GM12878 (cell line): ENCODE measurements at regions not wholly inside any gene's neighbourhood (a gene's known extent, or its start where the extent isn't known, plus 50 kb on each side); places are given as distances from the start of the nearest gene placed in this dataset.

ENCODE experiments used
- ATAC-seq: fragments of 200-7000 bp; cut with Tn5 transposase; 3 replicates; pipeline ENCODE4 v1.9.1; 2020; ENCODE audit warnings: mild to moderate bottlenecking, moderate library complexity
- BruUV-seq: library from RNA; stranded (reverse); fragments of 400-500 nt; replicated peaks from 2 replicates; lab custom pipeline; 2021; lab: Mats Ljungman, UMichigan
- CTCF ChIA-PET: fragments of 300-600 bp; sonication (Branson Sonifier 250); formaldehyde crosslinking; extraction: SDS; loops from one replicate; lab custom pipeline; 2021; ENCODE audit warnings: inconsistent platforms; lab: Yijun Ruan, JAX
- POLR2A ChIA-PET: fragments of 350-600 bp; formaldehyde crosslinking; extraction: SDS; loops from one replicate; lab custom pipeline; 2021; ENCODE audit warnings: inconsistent platforms; lab: Charles Lee
- RAD21 ChIA-PET: fragments of 300-600 bp; sonication (Branson Sonifier 250); formaldehyde crosslinking; loops from one replicate; lab custom pipeline; 2023; ENCODE audit warnings: antibody characterized with exemption; ENCODE audit not compliant: unreplicated experiment; lab: Charles Lee
- SMC1A ChIA-PET: fragments of 300-600 bp; sonication (Branson Sonifier 250); formaldehyde crosslinking; loops from one replicate; lab custom pipeline; 2023; ENCODE audit not compliant: unreplicated experiment, uncharacterized antibody; lab: Charles Lee
- DNase-seq: peaks from one replicate; pipeline ENCODE4 v3.0.0-alpha.2; 2011; ENCODE audit warnings: low read depth, low spot score
- FAIRE-seq: peaks from 3 replicates; lab custom pipeline; 2011; peaks lifted over from hg19 to GRCh38; lab: Jason Lieb, UNC
- H2AFZ ChIP-seq: 2 replicates; pipeline ENCODE4 v1.6.0; 2011; ENCODE audit warnings: low read depth, low read length, control low read depth; ENCODE audit not compliant: control insufficient read depth
- H3K27ac ChIP-seq: 2 replicates; pipeline ENCODE4 v1.5.1; 2011; ENCODE audit warnings: control low read depth; ENCODE audit not compliant: control insufficient read depth, insufficient read depth
- H3K27me3 ChIP-seq, 2 experiments: replicated peaks in 1 of 2; 2 replicates each; pipeline versions ENCODE4 v1.6.0 to v1.6.1; 2011; ENCODE audit warnings: low read length in 1 of 2; ENCODE audit not compliant: control insufficient read depth in 2 of 2, insufficient read depth in 2 of 2
- H3K36me3 ChIP-seq, 2 experiments: 2 replicates each; pipeline ENCODE4 v1.5.1; 2011; ENCODE audit warnings: low read length in 1 of 2; ENCODE audit not compliant: control insufficient read depth in 2 of 2, insufficient read depth in 2 of 2
- H3K4me1 ChIP-seq: 2 replicates; pipeline ENCODE4 v1.6.1; 2011; ENCODE audit warnings: mild to moderate bottlenecking, low read length, moderate library complexity, mixed read lengths; ENCODE audit not compliant: control insufficient read depth, insufficient read depth
- H3K4me2 ChIP-seq: 2 replicates; pipeline ENCODE4 v1.6.0; 2011; ENCODE audit warnings: control low read depth; ENCODE audit not compliant: control insufficient read depth, insufficient read depth
- H3K4me3 ChIP-seq: fragments of 200-600 bp; sonication (generic); 2 replicates; pipeline ENCODE4 v1.5.1; 2016
- H3K79me2 ChIP-seq: 2 replicates; pipeline ENCODE4 v1.6.0; 2011; ENCODE audit warnings: low read length; ENCODE audit not compliant: control insufficient read depth, insufficient read depth
- H3K9ac ChIP-seq: 2 replicates; pipeline ENCODE4 v1.8.0; 2011; ENCODE audit warnings: low read length, control low read depth, mixed read lengths; ENCODE audit not compliant: control insufficient read depth, insufficient read depth
- H3K9me3 ChIP-seq: replicated peaks from 3 replicates; pipeline ENCODE4 v1.5.1; 2011; ENCODE audit warnings: mild to moderate bottlenecking, low read length; ENCODE audit not compliant: control insufficient read depth, insufficient read depth
- H4K20me1 ChIP-seq: 2 replicates; pipeline ENCODE4 v1.6.0; 2011; ENCODE audit not compliant: control insufficient read depth, insufficient read depth
- CBX5 ChIP-seq: sonication (generic); IDR thresholded peaks from 2 replicates; pipeline ENCODE4 v1.6.1; 2016; ENCODE audit warnings: low read depth, moderate library complexity, mild to moderate bottlenecking, inconsistent platforms
- CEBPZ ChIP-seq: fragments of 150-350 bp; IDR thresholded peaks from 2 replicates; pipeline ENCODE4 v1.6.1; 2016; ENCODE audit warnings: low read depth, low read length
- CHD4 ChIP-seq: fragments of 200-600 bp; sonication (generic); IDR thresholded peaks from 2 replicates; pipeline ENCODE4 v1.6.1; 2016; ENCODE audit warnings: mild to moderate bottlenecking
- CREB1 ChIP-seq: IDR thresholded peaks from 2 replicates; pipeline ENCODE4 v1.6.1; 2012; ENCODE audit warnings: low read depth, mild to moderate bottlenecking, inconsistent platforms
- JUNB ChIP-seq: IDR thresholded peaks from 2 replicates; pipeline ENCODE4 v1.6.1; 2016; ENCODE audit warnings: antibody characterized with exemption, mild to moderate bottlenecking
- KDM1A ChIP-seq: fragments of 200-600 bp; sonication (generic); IDR thresholded peaks from 2 replicates; pipeline ENCODE4 v1.6.1; 2016; ENCODE audit warnings: borderline replicate concordance
- MXI1 ChIP-seq: fragments of 150-350 bp; IDR thresholded peaks from 2 replicates; pipeline ENCODE4 v1.6.1; 2011; ENCODE audit warnings: low read depth, mild to moderate bottlenecking, inconsistent platforms, low read length, improper control_type of control experiment
- NFIC ChIP-seq: IDR thresholded peaks from 2 replicates; pipeline ENCODE4 v1.6.1; 2012; ENCODE audit warnings: low read depth, mild to moderate bottlenecking, inconsistent platforms, low read length, moderate library complexity
- NR2C1 ChIP-seq: fragments of 450-650 bp; IDR thresholded peaks from 2 replicates; pipeline ENCODE4 v1.6.1; 2017; ENCODE audit warnings: antibody characterized with exemption, mild to moderate bottlenecking, moderate library complexity
- SIN3A ChIP-seq: IDR thresholded peaks from 2 replicates; pipeline ENCODE4 v1.6.1; 2012; ENCODE audit warnings: low read depth, low read length, improper control_type of control experiment
- STAT3 ChIP-seq: IDR thresholded peaks from 2 replicates; pipeline ENCODE4 v1.6.1; 2011; ENCODE audit warnings: low read depth, low read length, improper control_type of control experiment
- SUZ12 ChIP-seq: fragments of 200-600 bp; sonication (generic); IDR thresholded peaks from one replicate; pipeline ENCODE4 v1.6.1; 2018; ENCODE audit warnings: antibody characterized with exemption, mild to moderate bottlenecking; ENCODE audit not compliant: unreplicated experiment
- ZNF217 ChIP-seq: fragments of 450-650 bp; IDR thresholded peaks from 2 replicates; pipeline ENCODE4 v1.6.1; 2017; ENCODE audit warnings: antibody characterized with exemption, mild to moderate bottlenecking
- WGBS: methylation state at CpG from one replicate; pipeline ENCODE4 v1.1.6; 2016; ENCODE audit warnings: low lambda C conversion rate; ENCODE audit not compliant: insufficient replicate concordance, insufficient coverage; ENCODE audit errors: missing lambda C conversion rate; 5-methylcytosine and 5-hydroxymethylcytosine counted together
- in situ Hi-C: fragments of 300-500 bp; cut with MboI; formaldehyde crosslinking; loops from 9 replicates; pipeline ENCODE4 v1.14.3; 2018; ENCODE audit warnings: mixed read lengths
- intact Hi-C: fragments of 100-400 bp; cut with micrococcal nuclease; formaldehyde crosslinking; loops from one replicate; pipeline ENCODE4 v1.14.2; 2022; ENCODE audit not compliant: unreplicated experiment
- TF ChIP-seq, protein P1 (sequence below): fragments of 450-650 bp; IDR thresholded peaks from 2 replicates; pipeline ENCODE4 v1.6.1; 2018; ENCODE audit warnings: borderline replicate concordance, mild to moderate bottlenecking; ENCODE audit not compliant: partially characterized antibody

DNA sequence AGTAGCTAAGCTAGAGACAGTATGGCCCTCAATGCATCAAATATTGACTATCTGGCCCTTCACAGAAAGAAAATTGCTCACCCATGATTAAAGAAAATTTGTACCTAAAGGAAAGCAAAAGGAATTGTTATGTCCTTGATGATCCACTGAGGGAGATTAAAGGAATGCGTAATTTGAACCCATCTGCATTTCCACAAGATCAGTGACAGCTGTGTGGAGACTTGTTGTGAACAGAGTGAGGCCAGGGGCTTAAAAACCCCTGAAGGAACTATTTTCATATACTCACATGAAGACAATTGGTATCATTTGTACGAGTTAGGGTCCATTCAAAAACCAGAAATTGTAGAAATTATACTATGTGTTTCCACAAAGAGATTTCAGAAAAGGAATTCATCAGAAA lies 1908.1 kb upstream of the SEL1L start:
- Histone ChIP-seq H3K36me3 (no peaks in the 10 kb centered on the region), H3K27ac (no peak overlapping the region), H3K79me2 (no peaks in the 10 kb centered on the region)
- BruUV-seq = no TSS peak
- TF ChIP-seq ZNF217 (no peak), JUNB (no peak), CREB1 (no peak), SUZ12 (no peak), STAT3 (no peak), MXI1 (no peak), CBX5 (no peak), NR2C1 (no peak)
- TF ChIP-seq, all 136 proteins: peak for 0
- no peak overlapping the region for H2AFZ ChIP-seq
- WGBS = 0% methylated on average over 2 of the region's 2 CpGs
- CTCF ChIA-PET = no interaction called here
- ATAC-seq (no peak), DNase-seq (no peak), FAIRE-seq (no peak)
- no peaks in the 10 kb centered on the region for H4K20me1 ChIP-seq
- POLR2A ChIA-PET = no interaction called here
- RAD21 ChIA-PET = no interaction called here
- in situ Hi-C loops = no loop called here
- SMC1A ChIA-PET = no interaction called here
- H3K4me1 ChIP-seq = no peaks in the 10 kb centered on the region
- H3K9ac ChIP-seq = no peak overlapping the region
- no peak overlapping the region for H3K4me3 ChIP-seq
- H3K9me3 ChIP-seq = no peaks in the 10 kb centered on the region
- no peak overlapping the region for H3K4me2 ChIP-seq
- no peaks in the 10 kb centered on the region for H3K27me3 ChIP-seq
- intact Hi-C loops = no loop called here

GRCh38 chr14:83455561-83455960 lies 1921.9 kb upstream of the SEL1L start:
- intact Hi-C loops (no loop called here), in situ Hi-C loops (loop anchor here (25.0 kb wide), 1 partner anchor 1468 kb away; no protein-coding TSS in a partner anchor)
- ChIA-PET RAD21 (no interaction called here), SMC1A (no interaction called here), CTCF (interaction anchor here (2.1 kb wide), 1 partner anchor 9 kb away, joined by 9 read pairs; no protein-coding TSS in a partner anchor), POLR2A (no interaction called here)
- no peak overlapping the region for H3K4me3 ChIP-seq
- H2AFZ ChIP-seq = no peak overlapping the region
- no peaks in the 10 kb centered on the region for H3K36me3 ChIP-seq
- H3K27ac ChIP-seq = no peak overlapping the region
- DNase-seq = no peak
- H3K79me2 ChIP-seq = no peaks in the 10 kb centered on the region
- 0% methylated on average over 3 of the region's 3 CpGs for WGBS
- FAIRE-seq = no peak
- H3K9me3 ChIP-seq = no peaks in the 10 kb centered on the region; the same call in 2 of the 3 replicates
- H4K20me1 ChIP-seq = no peaks in the 10 kb centered on the region
- no peak overlapping the region for H3K4me2 ChIP-seq
- no peak for ATAC-seq
- no peaks in the 10 kb centered on the region for H3K4me1 ChIP-seq
- no peaks in the 10 kb centered on the region for H3K27me3 ChIP-seq
- no peak overlapping the region for H3K9ac ChIP-seq
- no TSS peak for BruUV-seq
- TF ChIP-seq CEBPZ (no peak), KDM1A (no peak), CHD4 (no peak), NFIC (no peak), SIN3A (no peak)
- TF ChIP-seq, protein P1, sequence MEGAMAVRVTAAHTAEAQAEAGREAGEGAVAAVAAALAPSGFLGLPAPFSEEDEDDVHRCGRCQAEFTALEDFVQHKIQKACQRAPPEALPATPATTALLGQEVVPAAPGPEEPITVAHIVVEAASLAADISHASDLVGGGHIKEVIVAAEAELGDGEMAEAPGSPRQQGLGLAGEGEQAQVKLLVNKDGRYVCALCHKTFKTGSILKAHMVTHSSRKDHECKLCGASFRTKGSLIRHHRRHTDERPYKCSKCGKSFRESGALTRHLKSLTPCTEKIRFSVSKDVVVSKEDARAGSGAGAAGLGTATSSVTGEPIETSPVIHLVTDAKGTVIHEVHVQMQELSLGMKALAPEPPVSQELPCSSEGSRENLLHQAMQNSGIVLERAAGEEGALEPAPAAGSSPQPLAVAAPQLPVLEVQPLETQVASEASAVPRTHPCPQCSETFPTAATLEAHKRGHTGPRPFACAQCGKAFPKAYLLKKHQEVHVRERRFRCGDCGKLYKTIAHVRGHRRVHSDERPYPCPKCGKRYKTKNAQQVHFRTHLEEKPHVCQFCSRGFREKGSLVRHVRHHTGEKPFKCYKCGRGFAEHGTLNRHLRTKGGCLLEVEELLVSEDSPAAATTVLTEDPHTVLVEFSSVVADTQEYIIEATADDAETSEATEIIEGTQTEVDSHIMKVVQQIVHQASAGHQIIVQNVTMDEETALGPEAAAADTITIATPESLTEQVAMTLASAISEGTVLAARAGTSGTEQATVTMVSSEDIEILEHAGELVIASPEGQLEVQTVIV = no peak
